ENCODE measurements at regions not wholly inside any gene's neighbourhood (a gene's known extent, or its start where the extent isn't known, plus 50 kb on each side); places are given as distances from the start of the nearest gene placed in this dataset.

GRCh38 chr12:107309020-107309419 is 215.7 kb upstream of the CRY1 start:
- dilution Hi-C loops (cut with MboI; ENCODE audit: extremely low pct_ligation_motif_present, low sequenced_read_pairs) (no loop called here), intact Hi-C loops (cut with micrococcal nuclease) (no loop called here)
- ChIA-PET CTCF (no interaction called here), POLR2A (no interaction called here)
- H3K4me3 ChIP-seq (replicated peaks in 1 of 3; ENCODE audit: insufficient read depth in 1 of 3, low read depth in 1 of 3, low read length in 3 of 3) = no peak overlapping the region
- H3K4me2 ChIP-seq (ENCODE audit: insufficient read depth, low read length) = no peak overlapping the region
- H3K9me1 ChIP-seq (replicated peaks; ENCODE audit: control insufficient read depth, extremely low read depth, insufficient read depth, low read length) = no peaks in the 10 kb centered on the region
- no TSS peak for BruUV-seq (replicated peaks)
- H3K27ac ChIP-seq (ENCODE audit: insufficient read depth, low read depth, low read length) = no peak overlapping the region
- no peak overlapping the region for H3K9ac ChIP-seq (replicated peaks; ENCODE audit: extremely low read depth, insufficient read depth, low read length)
- peaks cover 9% of the 10 kb centered on the region in 2 experiments for H3K27me3 ChIP-seq (ENCODE audit: control insufficient read depth in 2 of 2, insufficient read depth in 2 of 2, low read length in 2 of 2)
- no peaks in the 10 kb centered on the region for H3K79me2 ChIP-seq (ENCODE audit: control insufficient read depth, insufficient read depth, low read length)
- no peaks in the 10 kb centered on the region for H3K36me3 ChIP-seq (ENCODE audit: control insufficient read depth in 2 of 2, extremely low read depth in 1 of 2, insufficient read depth in 2 of 2, low read length in 2 of 2)
- H4K20me1 ChIP-seq (replicated peaks; ENCODE audit: control insufficient read depth, extremely low read depth, insufficient read depth, low read length) = no peaks in the 10 kb centered on the region
- no peak for DNase-seq (ENCODE audit: low read depth, low spot score)
- H3K4me1 ChIP-seq (ENCODE audit: control insufficient read depth, extremely low read depth, insufficient read depth, low read length) = no peaks in the 10 kb centered on the region
- no peak for FAIRE-seq
- TF ChIP-seq POLR2A (IDR thresholded peaks at IDR 0.05; ENCODE audit: low read depth, low read length) (no peak), JUN (IDR thresholded peaks at IDR 0.05; ENCODE audit: borderline replicate concordance, insufficient read depth, insufficient read length, low read depth) (no peak), MAX (IDR thresholded peaks at IDR 0.05; ENCODE audit: insufficient read depth, insufficient read length) (no peak), MYC (IDR thresholded peaks at IDR 0.05; ENCODE audit: low read depth, low read length) (no peak), CTCF (IDR thresholded peaks at IDR 0.05; ENCODE audit: extremely low read depth in 1 of 2, insufficient read depth in 1 of 2, low read depth in 1 of 2, low read length in 2 of 2) (no peak), POLR2AphosphoS5 (IDR thresholded peaks at IDR 0.05; ENCODE audit: insufficient read depth, low read depth, low read length) (no peak), FOS (IDR thresholded peaks at IDR 0.05; ENCODE audit: borderline replicate concordance, insufficient read depth, low read length) (no peak)
- no peaks in the 10 kb centered on the region for H3K9me3 ChIP-seq (replicated peaks; ENCODE audit: control insufficient read depth, insufficient read depth, low read length)
- H2AFZ ChIP-seq (ENCODE audit: low read depth, low read length) = no peak overlapping the region

GRCh38 chr12:107310621-107311020 is 217.3 kb upstream of the CRY1 start:
- dilution Hi-C loops (cut with MboI; ENCODE audit: extremely low pct_ligation_motif_present, low sequenced_read_pairs) = no loop called here
- no peak overlapping the region for H3K27ac ChIP-seq (ENCODE audit: insufficient read depth, low read depth, low read length)

More at GRCh38 chr12:107310621-107311020, 217.3 kb upstream of the CRY1 start:
- TF ChIP-seq EZH2 (IDR thresholded peaks at IDR 0.05; ENCODE audit: borderline replicate concordance, low read depth, low read length, severe bottlenecking) (no peak), CTCF (IDR thresholded peaks at IDR 0.05; ENCODE audit: extremely low read depth in 1 of 2, insufficient read depth in 1 of 2, low read depth in 1 of 2, low read length in 2 of 2) (no peak), GATA2 (IDR thresholded peaks at IDR 0.05; ENCODE audit: insufficient read depth, insufficient read length, low read depth, low read length) (no peak), FOS (IDR thresholded peaks at IDR 0.05; ENCODE audit: borderline replicate concordance, insufficient read depth, low read length) (no peak), JUN (IDR thresholded peaks at IDR 0.05; ENCODE audit: borderline replicate concordance, insufficient read depth, insufficient read length, low read depth) (no peak), MYC (IDR thresholded peaks at IDR 0.05; ENCODE audit: low read depth, low read length) (no peak), POLR2AphosphoS5 (IDR thresholded peaks at IDR 0.05; ENCODE audit: insufficient read depth, low read depth, low read length) (no peak), POLR2A (IDR thresholded peaks at IDR 0.05; ENCODE audit: low read depth, low read length) (no peak), MAX (IDR thresholded peaks at IDR 0.05; ENCODE audit: insufficient read depth, insufficient read length) (no peak)
- FAIRE-seq (no peak), DNase-seq (ENCODE audit: low read depth, low spot score) (no peak)
- POLR2A ChIA-PET = no interaction called here
- peaks cover 11% of the 10 kb centered on the region in 2 experiments for H3K27me3 ChIP-seq (ENCODE audit: control insufficient read depth in 2 of 2, insufficient read depth in 2 of 2, low read length in 2 of 2)
- intact Hi-C loops (cut with micrococcal nuclease) = no loop called here
- BruUV-seq (replicated peaks) = no TSS peak
- no peak overlapping the region for H3K9ac ChIP-seq (replicated peaks; ENCODE audit: extremely low read depth, insufficient read depth, low read length)
- CTCF ChIA-PET = no interaction called here
- no peak overlapping the region for H2AFZ ChIP-seq (ENCODE audit: low read depth, low read length)
- no peaks in the 10 kb centered on the region for H3K79me2 ChIP-seq (ENCODE audit: control insufficient read depth, insufficient read depth, low read length)
- no peaks in the 10 kb centered on the region for H3K4me1 ChIP-seq (ENCODE audit: control insufficient read depth, extremely low read depth, insufficient read depth, low read length)
- H4K20me1 ChIP-seq (replicated peaks; ENCODE audit: control insufficient read depth, extremely low read depth, insufficient read depth, low read length) = no peaks in the 10 kb centered on the region
- H3K4me2 ChIP-seq (ENCODE audit: insufficient read depth, low read length) = no peak overlapping the region
- no peak overlapping the region for H3K4me3 ChIP-seq (replicated peaks in 1 of 3; ENCODE audit: insufficient read depth in 1 of 3, low read depth in 1 of 3, low read length in 3 of 3)
- H3K9me1 ChIP-seq (replicated peaks; ENCODE audit: control insufficient read depth, extremely low read depth, insufficient read depth, low read length) = no peaks in the 10 kb centered on the region
- H3K36me3 ChIP-seq (ENCODE audit: control insufficient read depth in 2 of 2, extremely low read depth in 1 of 2, insufficient read depth in 2 of 2, low read length in 2 of 2) = no peaks in the 10 kb centered on the region
- no peaks in the 10 kb centered on the region for H3K9me3 ChIP-seq (replicated peaks; ENCODE audit: control insufficient read depth, insufficient read depth, low read length)
